GM12878 (cell line): ENCODE measurements at regions not wholly inside any gene's neighbourhood (a gene's known extent, or its start where the extent isn't known, plus 50 kb on each side); places are given as distances from the start of the nearest gene placed in this dataset.

Experiments used
- BMI1 ChIP-seq: fragments of 450-650 bp; IDR thresholded peaks from 2 replicates; pipeline ENCODE4 v1.6.1; 2016; ENCODE audit warnings: mild to moderate bottlenecking, moderate library complexity, borderline replicate concordance
- BRCA1 ChIP-seq: IDR thresholded peaks from 2 replicates; pipeline ENCODE4 v1.6.1; 2011; ENCODE audit warnings: low read depth, low read length, improper control_type of control experiment
- CBX5 ChIP-seq: sonication (generic); IDR thresholded peaks from 2 replicates; pipeline ENCODE4 v1.6.1; 2016; ENCODE audit warnings: low read depth, moderate library complexity, mild to moderate bottlenecking, inconsistent platforms
- CHD2 ChIP-seq: IDR thresholded peaks from 2 replicates; pipeline ENCODE4 v1.6.1; 2011; ENCODE audit warnings: low read depth, low read length, improper control_type of control experiment, borderline replicate concordance
- CTCF ChIP-seq, 3 experiments: IDR thresholded peaks in 2 of 3; conservative IDR thresholded peaks in 1 of 3; 2 replicates each; pipeline ENCODE4 v1.5.1; 2011; ENCODE audit warnings: low read depth in 3 of 3, low read length in 3 of 3, mild to moderate bottlenecking in 3 of 3, control low read depth in 2 of 3, moderate library complexity in 2 of 3, inconsistent platforms in 1 of 3, mixed read lengths in 1 of 3; ENCODE audit not compliant: control insufficient read depth in 2 of 3, insufficient read depth in 1 of 3; ENCODE audit errors: extremely low read depth in 1 of 3
- FOXK2 ChIP-seq: fragments of 450-650 bp; IDR thresholded peaks from 2 replicates; pipeline ENCODE4 v1.6.1; 2017; ENCODE audit warnings: mild to moderate bottlenecking, moderate library complexity
- NBN ChIP-seq: fragments of 450-650 bp; IDR thresholded peaks from 2 replicates; pipeline ENCODE4 v1.6.1; 2016
- NR2C1 ChIP-seq: fragments of 450-650 bp; IDR thresholded peaks from 2 replicates; pipeline ENCODE4 v1.6.1; 2017; ENCODE audit warnings: antibody characterized with exemption, mild to moderate bottlenecking, moderate library complexity
- POLR2A ChIP-seq: IDR thresholded peaks from 2 replicates; pipeline ENCODE4 v1.6.1; 2011; ENCODE audit warnings: low read depth, mild to moderate bottlenecking, low read length
- USF1 ChIP-seq: IDR thresholded peaks from 2 replicates; pipeline ENCODE4 v1.6.1; 2011; ENCODE audit warnings: borderline replicate concordance, low read depth, mild to moderate bottlenecking, moderate library complexity, mixed read lengths, low read length; ENCODE audit not compliant: insufficient read depth; ENCODE audit errors: extremely low read length
- ZNF592 ChIP-seq: fragments of 450-650 bp; IDR thresholded peaks from 2 replicates; pipeline ENCODE4 v1.6.1; 2017; ENCODE audit warnings: mild to moderate bottlenecking, moderate library complexity
- ZZZ3 ChIP-seq: IDR thresholded peaks from 2 replicates; pipeline ENCODE4 v1.6.1; 2011; ENCODE audit warnings: low read depth; ENCODE audit not compliant: control insufficient read depth, insufficient read length
- TF ChIP-seq, protein P1 (sequence below): IDR thresholded peaks from 2 replicates; pipeline ENCODE4 v1.6.1; 2011; ENCODE audit warnings: low read depth, low read length, improper control_type of control experiment, borderline replicate concordance
- TF ChIP-seq, protein P2 (sequence below): fragments of 450-650 bp; IDR thresholded peaks from 2 replicates; pipeline ENCODE4 v1.6.1; 2016; ENCODE audit warnings: mild to moderate bottlenecking

DNA sequence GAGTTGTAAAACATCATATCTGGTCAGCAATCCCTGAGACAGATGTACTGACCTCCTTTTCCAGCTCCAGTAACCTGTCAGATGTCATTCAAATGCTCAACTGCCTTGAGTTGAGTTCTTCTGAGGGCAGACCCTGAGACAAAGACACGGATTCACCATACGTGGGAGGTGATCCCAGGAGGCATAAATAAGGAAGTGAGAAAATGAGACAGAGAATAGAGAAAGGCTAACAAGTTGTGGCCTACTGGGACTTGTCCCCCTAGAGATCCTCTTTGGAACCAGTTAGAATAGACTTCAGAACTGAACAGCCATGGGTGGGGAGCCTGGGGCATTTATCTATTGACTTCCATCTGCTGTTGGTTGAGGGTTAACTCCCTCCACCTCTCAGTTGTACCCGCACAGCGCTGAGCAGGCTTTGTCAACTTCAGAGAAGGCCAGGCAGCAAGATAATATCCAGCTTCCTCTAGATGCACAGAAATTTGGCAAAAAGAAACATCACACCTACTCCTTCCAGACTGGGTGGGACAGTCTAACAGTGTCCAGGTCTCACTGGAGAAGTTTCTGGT, 123.0 kb upstream of the DYNLRB2 start:
- TF ChIP-seq CTCF (IDR thresholded peaks at IDR 0.05 in 2 of 3, conservative IDR thresholded peaks at IDR 0.05 in 1 of 3; ENCODE audit: control insufficient read depth in 2 of 3, extremely low read depth in 1 of 3, insufficient read depth in 1 of 3, low read depth in 3 of 3, low read length in 3 of 3), result no peak
- no peak for TF ChIP-seq BRCA1
- no peak for TF ChIP-seq BMI1
- no peak for TF ChIP-seq NBN
- TF ChIP-seq POLR2A, result no peak
- TF ChIP-seq ZZZ3, result no peak
- no peak for TF ChIP-seq FOXK2
- TF ChIP-seq CHD2, result no peak
- TF ChIP-seq, protein P1, sequence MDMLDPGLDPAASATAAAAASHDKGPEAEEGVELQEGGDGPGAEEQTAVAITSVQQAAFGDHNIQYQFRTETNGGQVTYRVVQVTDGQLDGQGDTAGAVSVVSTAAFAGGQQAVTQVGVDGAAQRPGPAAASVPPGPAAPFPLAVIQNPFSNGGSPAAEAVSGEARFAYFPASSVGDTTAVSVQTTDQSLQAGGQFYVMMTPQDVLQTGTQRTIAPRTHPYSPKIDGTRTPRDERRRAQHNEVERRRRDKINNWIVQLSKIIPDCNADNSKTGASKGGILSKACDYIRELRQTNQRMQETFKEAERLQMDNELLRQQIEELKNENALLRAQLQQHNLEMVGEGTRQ, result no peak
- no peak for TF ChIP-seq ZNF592
- TF ChIP-seq, protein P2, sequence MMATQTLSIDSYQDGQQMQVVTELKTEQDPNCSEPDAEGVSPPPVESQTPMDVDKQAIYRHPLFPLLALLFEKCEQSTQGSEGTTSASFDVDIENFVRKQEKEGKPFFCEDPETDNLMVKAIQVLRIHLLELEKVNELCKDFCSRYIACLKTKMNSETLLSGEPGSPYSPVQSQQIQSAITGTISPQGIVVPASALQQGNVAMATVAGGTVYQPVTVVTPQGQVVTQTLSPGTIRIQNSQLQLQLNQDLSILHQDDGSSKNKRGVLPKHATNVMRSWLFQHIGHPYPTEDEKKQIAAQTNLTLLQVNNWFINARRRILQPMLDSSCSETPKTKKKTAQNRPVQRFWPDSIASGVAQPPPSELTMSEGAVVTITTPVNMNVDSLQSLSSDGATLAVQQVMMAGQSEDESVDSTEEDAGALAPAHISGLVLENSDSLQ, result no peak
- TF ChIP-seq CBX5, result no peak
- TF ChIP-seq NR2C1, result no peak
- TF ChIP-seq USF1, result no peak
